ENCODE measurements at regions not wholly inside any gene's neighbourhood (a gene's known extent, or its start where the extent isn't known, plus 50 kb on each side); places are given as distances from the start of the nearest gene placed in this dataset.

DNA sequence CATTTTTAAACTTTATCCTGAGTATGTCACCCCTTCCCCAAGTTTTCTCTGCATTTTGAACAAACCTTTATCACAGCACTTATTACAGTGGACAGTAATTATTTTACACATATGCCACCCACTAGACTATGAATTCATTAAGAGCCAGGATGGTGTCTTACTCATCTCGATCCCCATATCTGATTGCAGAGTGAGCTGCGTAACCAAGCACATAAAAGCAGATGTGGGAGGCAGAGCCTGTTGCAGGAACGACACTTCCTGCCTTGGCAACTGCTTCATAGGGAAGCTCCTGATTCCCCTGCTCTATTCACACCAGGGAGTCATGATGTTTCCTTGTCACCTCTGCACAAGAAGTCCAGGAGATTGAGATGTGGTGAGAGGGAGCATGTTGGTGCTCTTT is 91.1 kb downstream of the MINAR1 start:
- Histone ChIP-seq H3K4me1 (ENCODE audit: control insufficient read depth in 1 of 2, low read depth in 2 of 2) (no peaks in the 10 kb centered on the region), H3K4me3 (no peak overlapping the region), H3K36me3 (no peaks in the 10 kb centered on the region), H3K9me3 (no peaks in the 10 kb centered on the region), H3K27ac (no peak overlapping the region), H3K27me3 (replicated peaks; ENCODE audit: insufficient read depth) (no peaks in the 10 kb centered on the region)
- ATAC-seq (ENCODE audit: insufficient number of reproducible peaks, low FRiP score, low read depth): no peak
- TF ChIP-seq, protein P1, sequence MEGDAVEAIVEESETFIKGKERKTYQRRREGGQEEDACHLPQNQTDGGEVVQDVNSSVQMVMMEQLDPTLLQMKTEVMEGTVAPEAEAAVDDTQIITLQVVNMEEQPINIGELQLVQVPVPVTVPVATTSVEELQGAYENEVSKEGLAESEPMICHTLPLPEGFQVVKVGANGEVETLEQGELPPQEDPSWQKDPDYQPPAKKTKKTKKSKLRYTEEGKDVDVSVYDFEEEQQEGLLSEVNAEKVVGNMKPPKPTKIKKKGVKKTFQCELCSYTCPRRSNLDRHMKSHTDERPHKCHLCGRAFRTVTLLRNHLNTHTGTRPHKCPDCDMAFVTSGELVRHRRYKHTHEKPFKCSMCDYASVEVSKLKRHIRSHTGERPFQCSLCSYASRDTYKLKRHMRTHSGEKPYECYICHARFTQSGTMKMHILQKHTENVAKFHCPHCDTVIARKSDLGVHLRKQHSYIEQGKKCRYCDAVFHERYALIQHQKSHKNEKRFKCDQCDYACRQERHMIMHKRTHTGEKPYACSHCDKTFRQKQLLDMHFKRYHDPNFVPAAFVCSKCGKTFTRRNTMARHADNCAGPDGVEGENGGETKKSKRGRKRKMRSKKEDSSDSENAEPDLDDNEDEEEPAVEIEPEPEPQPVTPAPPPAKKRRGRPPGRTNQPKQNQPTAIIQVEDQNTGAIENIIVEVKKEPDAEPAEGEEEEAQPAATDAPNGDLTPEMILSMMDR (IDR thresholded peaks at IDR 0.05): no peak
- DNase-seq (ENCODE audit: low spot score): no peak

DNA sequence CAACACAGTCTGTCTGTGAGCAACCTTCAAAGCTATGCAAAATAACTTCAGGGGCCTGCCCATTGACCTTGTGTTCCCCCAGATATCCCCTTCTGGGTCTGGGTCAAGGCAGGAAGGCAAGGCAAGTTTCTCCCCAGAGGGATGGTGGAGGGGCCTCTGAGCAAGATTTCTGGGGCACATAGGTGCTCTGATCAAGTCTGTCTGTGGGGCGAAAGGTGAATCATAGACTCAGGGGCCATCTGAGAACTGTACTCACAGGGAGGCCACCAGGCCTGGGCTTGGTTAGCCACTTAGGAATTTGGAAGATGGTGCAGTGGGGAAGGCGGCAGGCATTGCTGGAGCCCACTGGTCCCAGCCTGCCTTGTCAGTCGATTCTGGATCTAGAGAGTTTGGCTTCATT is 92.4 kb downstream of the MINAR1 start:
- DNase-seq (ENCODE audit: low spot score): no peak
- no peak for ATAC-seq (ENCODE audit: insufficient number of reproducible peaks, low FRiP score, low read depth)
- no peaks in the 10 kb centered on the region for H3K9me3 ChIP-seq
- H3K27ac ChIP-seq: no peak overlapping the region
- H3K27me3 ChIP-seq (replicated peaks; ENCODE audit: insufficient read depth): no peaks in the 10 kb centered on the region
- H3K4me1 ChIP-seq (ENCODE audit: control insufficient read depth in 1 of 2, low read depth in 2 of 2): no peaks in the 10 kb centered on the region
- H3K4me3 ChIP-seq: no peak overlapping the region
- TF ChIP-seq, protein P1 (IDR thresholded peaks at IDR 0.05): no peak
- H3K36me3 ChIP-seq: no peaks in the 10 kb centered on the region

DNA sequence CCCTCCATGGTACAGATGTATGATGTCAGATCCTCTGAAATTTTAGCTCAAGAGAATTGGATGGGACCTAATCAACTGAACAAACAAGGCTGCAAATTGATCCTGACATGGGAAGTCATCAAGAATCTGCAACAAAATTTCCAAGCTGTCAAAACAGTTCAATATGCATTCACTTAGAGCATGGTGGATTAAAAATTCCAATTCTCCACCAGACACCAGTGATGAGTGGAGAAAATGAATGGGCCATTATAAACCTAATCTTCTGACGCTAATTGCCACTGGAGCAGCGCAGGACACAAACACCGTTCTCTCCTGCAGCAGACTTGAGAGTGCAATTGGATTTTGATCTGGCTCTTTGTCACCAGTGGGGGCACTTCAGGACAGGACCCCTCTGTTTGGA is 94.2 kb downstream of the MINAR1 start:
- Histone ChIP-seq H3K36me3 (no peaks in the 10 kb centered on the region), H3K27ac (no peak overlapping the region), H3K4me3 (no peak overlapping the region), H3K4me1 (ENCODE audit: control insufficient read depth in 1 of 2, low read depth in 2 of 2) (no peaks in the 10 kb centered on the region), H3K27me3 (replicated peaks; ENCODE audit: insufficient read depth) (no peaks in the 10 kb centered on the region), H3K9me3 (no peaks in the 10 kb centered on the region)
- DNase-seq (ENCODE audit: low spot score): no peak
- ATAC-seq (ENCODE audit: insufficient number of reproducible peaks, low FRiP score, low read depth): no peak
- TF ChIP-seq, protein P1 (IDR thresholded peaks at IDR 0.05): no peak

DNA sequence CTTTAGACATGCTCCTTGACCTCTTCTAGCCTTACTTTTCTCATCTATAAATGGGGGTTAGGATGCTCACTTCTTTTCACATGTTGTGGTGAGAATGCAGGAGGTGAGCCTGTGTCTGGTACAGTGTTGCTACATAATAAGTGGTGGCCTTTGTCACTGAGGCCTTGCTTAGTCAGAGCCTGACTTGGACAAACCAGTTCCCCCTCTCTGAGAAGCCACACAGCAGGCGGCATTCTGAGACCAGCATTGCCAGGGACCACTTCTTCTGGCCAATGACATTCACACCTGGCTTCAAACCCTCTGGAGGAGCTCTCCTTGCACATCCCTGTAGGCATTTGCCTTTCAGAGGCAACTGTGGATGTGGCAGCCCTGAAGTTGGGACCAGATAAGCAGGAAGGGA is 95.7 kb downstream of the MINAR1 start:
- Histone ChIP-seq H3K4me3 (no peak overlapping the region), H3K27ac (no peak overlapping the region), H3K36me3 (no peaks in the 10 kb centered on the region), H3K4me1 (ENCODE audit: control insufficient read depth in 1 of 2, low read depth in 2 of 2) (no peaks in the 10 kb centered on the region), H3K9me3 (no peaks in the 10 kb centered on the region), H3K27me3 (replicated peaks; ENCODE audit: insufficient read depth) (no peaks in the 10 kb centered on the region)
- TF ChIP-seq, protein P1 (IDR thresholded peaks at IDR 0.05): no peak
- DNase-seq (ENCODE audit: low spot score) (no peak), ATAC-seq (ENCODE audit: insufficient number of reproducible peaks, low FRiP score, low read depth) (no peak)

DNA sequence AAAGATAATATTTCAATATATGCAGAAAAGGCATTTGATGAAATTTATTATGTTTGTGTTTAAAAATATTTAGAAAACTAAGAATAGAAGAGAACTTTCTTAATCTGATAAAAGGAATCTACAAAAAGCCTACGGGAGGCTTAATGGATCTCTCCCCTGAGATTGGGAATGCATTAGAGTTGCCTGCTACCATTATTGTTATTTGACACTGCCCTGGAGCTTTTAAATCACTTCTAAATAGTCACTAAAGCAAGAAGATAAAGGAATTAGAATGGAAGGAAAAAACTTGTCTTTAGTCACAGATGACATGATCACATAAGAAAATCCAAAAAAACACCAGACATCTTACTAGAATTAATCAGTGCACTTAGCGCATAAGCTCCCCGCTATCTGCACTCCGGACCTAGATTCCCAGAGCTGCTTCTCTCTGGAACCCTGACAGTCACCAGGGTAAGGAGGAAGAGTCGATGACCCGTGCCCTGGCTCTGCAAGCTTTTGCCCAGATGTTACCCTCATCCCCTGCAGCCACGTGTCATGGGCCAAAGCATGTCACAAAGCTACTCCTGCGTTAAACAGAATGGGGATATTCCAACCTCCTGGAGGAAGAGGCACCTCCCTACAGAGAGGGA is 97.1 kb downstream of the MINAR1 start:
- Histone ChIP-seq H3K9me3 (no peaks in the 10 kb centered on the region), H3K36me3 (no peaks in the 10 kb centered on the region), H3K27me3 (replicated peaks; ENCODE audit: insufficient read depth) (no peaks in the 10 kb centered on the region), H3K4me3 (no peak overlapping the region), H3K27ac (no peak overlapping the region), H3K4me1 (ENCODE audit: control insufficient read depth in 1 of 2, low read depth in 2 of 2) (no peaks in the 10 kb centered on the region)
- TF ChIP-seq, protein P1 (IDR thresholded peaks at IDR 0.05): no peak
- ATAC-seq (ENCODE audit: insufficient number of reproducible peaks, low FRiP score, low read depth) (no peak), DNase-seq (ENCODE audit: low spot score) (no peak)
